H9 (cell line): ENCODE measurements at regions not wholly inside any gene's neighbourhood (a gene's known extent, or its start where the extent isn't known, plus 50 kb on each side); places are given as distances from the start of the nearest gene placed in this dataset.

ENCODE experiments used
- DNase-seq: peaks from one replicate; pipeline ENCODE4 v3.0.0-alpha.2; 2017
- H2AFZ ChIP-seq: one replicate; pipeline ENCODE4 v1.6.1; 2013; ENCODE audit warnings: mild to moderate bottlenecking, low read length, control low read depth, moderate library complexity
- H2AK5ac ChIP-seq: 2 replicates; pipeline ENCODE4 v1.6.1; 2013; ENCODE audit warnings: low read length, control low read depth, mixed read lengths; ENCODE audit not compliant: insufficient read length
- H2BK120ac ChIP-seq: one replicate; pipeline ENCODE4 v1.6.1; 2013; ENCODE audit warnings: low read depth, mild to moderate bottlenecking, low read length, control low read depth, inconsistent platforms; ENCODE audit not compliant: poor library complexity, severe bottlenecking
- H2BK12ac ChIP-seq: 2 replicates; pipeline ENCODE4 v1.6.1; 2013; ENCODE audit warnings: low read length, control low read depth, mixed read lengths, low read depth; ENCODE audit not compliant: insufficient read length
- H2BK15ac ChIP-seq: 2 replicates; pipeline ENCODE4 v1.6.1; 2013; ENCODE audit warnings: low read depth, low read length, control low read depth
- H2BK20ac ChIP-seq: one replicate; pipeline ENCODE4 v1.6.1; 2013; ENCODE audit warnings: low read depth, mild to moderate bottlenecking, low read length, control low read depth, inconsistent platforms; ENCODE audit not compliant: poor library complexity, severe bottlenecking
- H2BK5ac ChIP-seq: 2 replicates; pipeline ENCODE4 v1.6.1; 2013; ENCODE audit warnings: low read length, control low read depth, mixed read lengths; ENCODE audit not compliant: insufficient read length
- H3K14ac ChIP-seq: 2 replicates; pipeline ENCODE4 v1.6.1; 2013; ENCODE audit warnings: low read length, control low read depth; ENCODE audit not compliant: insufficient read depth
- H3K18ac ChIP-seq: 2 replicates; pipeline ENCODE4 v1.6.1; 2013; ENCODE audit warnings: low read depth, mild to moderate bottlenecking, mixed read lengths, low read length, control low read depth; ENCODE audit not compliant: insufficient read length
- H3K23ac ChIP-seq: 2 replicates; pipeline ENCODE4 v1.6.1; 2013; ENCODE audit warnings: low read length, control low read depth, mixed read lengths, low read depth; ENCODE audit not compliant: insufficient read length
- H3K23me2 ChIP-seq: 2 replicates; pipeline ENCODE4 v1.6.1; 2013; ENCODE audit warnings: low read depth, mild to moderate bottlenecking, mixed read lengths, low read length, control low read depth; ENCODE audit not compliant: insufficient read length, poor library complexity, severe bottlenecking
- H3K27ac ChIP-seq: 2 replicates; pipeline ENCODE4 v1.5.1; 2013; ENCODE audit warnings: low read length, control low read depth, mixed read lengths, low read depth; ENCODE audit not compliant: insufficient read length
- H3K27me3 ChIP-seq: 2 replicates; pipeline ENCODE4 v1.6.1; 2013; ENCODE audit warnings: low read length, control low read depth, inconsistent platforms; ENCODE audit not compliant: insufficient read depth
- H3K4ac ChIP-seq: 2 replicates; pipeline ENCODE4 v1.6.1; 2013; ENCODE audit warnings: low read depth, mild to moderate bottlenecking, control low read depth, inconsistent platforms, low read length, moderate library complexity
- H3K4me1 ChIP-seq: 2 replicates; pipeline ENCODE4 v1.6.1; 2013; ENCODE audit warnings: low read length, control low read depth, inconsistent platforms; ENCODE audit not compliant: insufficient read depth
- H3K4me2 ChIP-seq: 2 replicates; pipeline ENCODE4 v1.6.1; 2013; ENCODE audit warnings: low read length, control low read depth, mixed read lengths; ENCODE audit not compliant: insufficient read length, insufficient read depth
- H3K56ac ChIP-seq: 2 replicates; pipeline ENCODE4 v1.6.1; 2013; ENCODE audit warnings: low read depth, mild to moderate bottlenecking, mixed read lengths, low read length, control low read depth; ENCODE audit not compliant: insufficient read length
- H3K79me1 ChIP-seq: 2 replicates; pipeline ENCODE4 v1.6.1; 2013; ENCODE audit warnings: low read depth, mild to moderate bottlenecking, moderate library complexity, low read length, control low read depth, inconsistent platforms; ENCODE audit not compliant: insufficient read depth, poor library complexity, severe bottlenecking
- H3K79me2 ChIP-seq: 2 replicates; pipeline ENCODE4 v1.6.1; 2013; ENCODE audit warnings: low read length, control low read depth, inconsistent platforms; ENCODE audit not compliant: insufficient read depth
- H3K9ac ChIP-seq: 2 replicates; pipeline ENCODE4 v1.6.1; 2013; ENCODE audit warnings: low read length, control low read depth, mixed read lengths; ENCODE audit not compliant: insufficient read length; ENCODE audit errors: extremely low read depth
- H3K9me3 ChIP-seq: one replicate; pipeline ENCODE4 v1.6.1; 2013; ENCODE audit warnings: low read depth, low read length, inconsistent platforms; ENCODE audit not compliant: control insufficient read depth
- H3T11ph ChIP-seq: one replicate; pipeline ENCODE4 v1.6.1; 2013; ENCODE audit warnings: mild to moderate bottlenecking, low read length, control low read depth, inconsistent platforms
- H4K20me1 ChIP-seq: one replicate; pipeline ENCODE4 v1.6.1; 2013; ENCODE audit not compliant: control insufficient read depth, insufficient read length, insufficient read depth
- H4K5ac ChIP-seq: 2 replicates; pipeline ENCODE4 v1.6.1; 2013; ENCODE audit warnings: low read depth, mild to moderate bottlenecking, mixed read lengths, low read length, control low read depth; ENCODE audit not compliant: insufficient read length
- H4K8ac ChIP-seq: replicated peaks from 2 replicates; pipeline ENCODE4 v1.6.1; 2013; ENCODE audit warnings: low read length, control low read depth, mixed read lengths, low read depth; ENCODE audit not compliant: insufficient read length
- H4K91ac ChIP-seq: 2 replicates; pipeline ENCODE4 v1.6.1; 2013; ENCODE audit warnings: low read depth, mild to moderate bottlenecking, moderate library complexity, mixed read lengths, low read length, control low read depth; ENCODE audit not compliant: insufficient read length
- H3K27ac Mint-ChIP-seq, 3 experiments: 2 replicates in 2 of 3; 3 replicates in 1 of 3; pipeline ENCODE4 v1.8.0; 2020 to 2021; ENCODE audit warnings: mixed read lengths in 3 of 3, mild to moderate bottlenecking in 1 of 3, moderate library complexity in 1 of 3
- H3K27me3 Mint-ChIP-seq: 2 replicates; pipeline ENCODE4 v1.8.0; 2021; ENCODE audit warnings: low read depth, mild to moderate bottlenecking, moderate library complexity, mixed read lengths
- H3K36me3 Mint-ChIP-seq, 3 experiments: 2 replicates in 2 of 3; 3 replicates in 1 of 3; pipeline ENCODE4 v1.8.0; 2020 to 2021; ENCODE audit warnings: low read depth in 3 of 3, mixed read lengths in 3 of 3; ENCODE audit not compliant: insufficient read depth in 1 of 3
- H3K4me1 Mint-ChIP-seq, 2 experiments: 2 replicates each; pipeline ENCODE4 v1.8.0; 2020; ENCODE audit warnings: mixed read lengths in 2 of 2
- H3K4me3 Mint-ChIP-seq, 2 experiments: 2 replicates in 1 of 2; 3 replicates in 1 of 2; pipeline ENCODE4 v1.8.0; 2020 to 2021; ENCODE audit warnings: mild to moderate bottlenecking in 2 of 2, mixed read lengths in 2 of 2, moderate library complexity in 1 of 2
- H3K9me3 Mint-ChIP-seq, 2 experiments: 2 replicates in 1 of 2; 3 replicates in 1 of 2; pipeline ENCODE4 v1.8.0; 2020; ENCODE audit warnings: mild to moderate bottlenecking in 2 of 2, mixed read lengths in 2 of 2, moderate library complexity in 1 of 2
- CTCF ChIP-seq: fragments of 200-600 bp; sonication (generic); conservative IDR thresholded peaks from 3 replicates; pipeline ENCODE4 v1.8.0; 2021; ENCODE audit warnings: antibody characterized with exemption, mild to moderate bottlenecking
- WGBS: extraction: QIAGEN DNeasy Blood & Tissue Kit; methylation state at CpG from one replicate; pipeline ENCODE4 v1.1.7; 2013; ENCODE audit warnings: missing lambda C conversion rate, low lambda C conversion rate, mixed read lengths; ENCODE audit not compliant: insufficient read length; ENCODE audit errors: extremely low coverage; 5-methylcytosine and 5-hydroxymethylcytosine counted together

GRCh38 chr2:52622266-52622665 is 1145.3 kb upstream of the CHAC2 start:
- H3K27me3 Mint-ChIP-seq = no peaks in the 10 kb centered on the region; the same call in 1 of the 2 replicates
- Histone ChIP-seq H3K79me1 (no peaks in the 10 kb centered on the region), H3K9me3 (no peaks in the 10 kb centered on the region), H4K8ac (no peak overlapping the region), H4K5ac (no peak overlapping the region), H3K27me3 (no peaks in the 10 kb centered on the region), H3K23me2 (no peaks in the 10 kb centered on the region), H3K56ac (no peak overlapping the region), H2AFZ (no peak overlapping the region), H3K9ac (no peak overlapping the region), H3K4me2 (no peak overlapping the region), H4K20me1 (no peaks in the 10 kb centered on the region), H3K23ac (no peak overlapping the region), H2BK20ac (no peak overlapping the region), H2AK5ac (no peak overlapping the region), H2BK5ac (no peak overlapping the region), H4K91ac (no peak overlapping the region), H3K18ac (no peak overlapping the region), H2BK15ac (no peak overlapping the region), H3K14ac (no peak overlapping the region), H3K79me2 (no peaks in the 10 kb centered on the region), H3K4me1 (no peaks in the 10 kb centered on the region), H3K4ac (no peak overlapping the region), H2BK120ac (no peak overlapping the region), H2BK12ac (no peak overlapping the region), H3K27ac (no peak overlapping the region), H3T11ph (no peak overlapping the region)
- WGBS = no CpG with 5 or more reads among the region's 2 CpGs
- no peak for TF ChIP-seq CTCF
- H3K4me1 Mint-ChIP-seq = peaks cover 6 to 7% of the 10 kb centered on the region in 2 experiments
- H3K9me3 Mint-ChIP-seq = no peaks in the 10 kb centered on the region
- H3K27ac Mint-ChIP-seq = no peak overlapping the region
- no peak for DNase-seq
- H3K4me3 Mint-ChIP-seq = no peak overlapping the region
- H3K36me3 Mint-ChIP-seq = no peaks in the 10 kb centered on the region
